Suprapubic skin (tissue), 3 donors: ENCODE measurements at regions not wholly inside any gene's neighbourhood (a gene's known extent, or its start where the extent isn't known, plus 50 kb on each side); places are given as distances from the start of the nearest gene placed in this dataset.

Source experiments
- POLR2A ChIP-seq, 2 donors: fragments of 450-650 bp; IDR thresholded peaks; one replicate each; pipeline ENCODE4 v1.6.1; 2017; ENCODE audit warnings: antibody characterized with exemption in 2 of 2, mild to moderate bottlenecking in 2 of 2, moderate library complexity in 2 of 2
- TF ChIP-seq, protein P1 (sequence below), 2 donors: fragments of 200-600 bp in 1 of 2; fragments of 450-650 bp in 1 of 2; sonication (generic) in 1 of 2; IDR thresholded peaks; one replicate each; pipeline ENCODE4 v1.5.1; 2016 to 2019; ENCODE audit warnings: antibody characterized with exemption in 2 of 2, mild to moderate bottlenecking in 1 of 2, moderate library complexity in 1 of 2

DNA sequence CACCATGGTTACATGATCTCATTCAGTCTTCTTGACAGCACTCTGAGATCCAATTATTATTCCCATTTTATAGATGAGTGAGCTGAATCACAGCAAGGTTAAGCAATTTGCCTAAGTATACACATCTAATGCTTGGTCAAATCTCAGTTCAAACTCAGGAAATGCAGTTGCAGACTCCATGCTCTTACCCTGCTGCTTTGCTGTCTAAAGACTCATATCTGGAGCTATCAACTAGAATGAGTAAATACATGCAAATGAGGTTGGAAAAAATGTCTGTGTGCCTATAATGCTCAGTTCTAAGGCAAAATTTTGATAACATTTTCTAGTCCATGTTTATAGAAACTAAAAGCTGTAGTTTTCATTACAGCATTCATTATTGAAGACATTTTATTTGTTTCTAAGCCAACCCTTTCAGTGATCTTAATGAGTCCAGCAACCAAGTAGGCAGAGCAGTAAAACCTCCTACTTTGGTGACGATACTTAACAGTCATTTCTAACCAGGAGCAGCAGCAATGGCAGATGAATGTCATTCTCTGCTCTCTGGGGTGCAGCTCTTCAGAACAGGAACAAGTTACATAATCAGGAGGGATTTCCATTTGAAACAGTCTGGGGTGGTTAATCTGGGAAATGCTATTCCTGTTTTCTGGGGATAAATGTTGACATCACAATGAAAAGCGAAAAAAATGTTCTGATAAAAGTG is 396.8 kb upstream of the UBE2E3 start:
- TF ChIP-seq, protein P1, sequence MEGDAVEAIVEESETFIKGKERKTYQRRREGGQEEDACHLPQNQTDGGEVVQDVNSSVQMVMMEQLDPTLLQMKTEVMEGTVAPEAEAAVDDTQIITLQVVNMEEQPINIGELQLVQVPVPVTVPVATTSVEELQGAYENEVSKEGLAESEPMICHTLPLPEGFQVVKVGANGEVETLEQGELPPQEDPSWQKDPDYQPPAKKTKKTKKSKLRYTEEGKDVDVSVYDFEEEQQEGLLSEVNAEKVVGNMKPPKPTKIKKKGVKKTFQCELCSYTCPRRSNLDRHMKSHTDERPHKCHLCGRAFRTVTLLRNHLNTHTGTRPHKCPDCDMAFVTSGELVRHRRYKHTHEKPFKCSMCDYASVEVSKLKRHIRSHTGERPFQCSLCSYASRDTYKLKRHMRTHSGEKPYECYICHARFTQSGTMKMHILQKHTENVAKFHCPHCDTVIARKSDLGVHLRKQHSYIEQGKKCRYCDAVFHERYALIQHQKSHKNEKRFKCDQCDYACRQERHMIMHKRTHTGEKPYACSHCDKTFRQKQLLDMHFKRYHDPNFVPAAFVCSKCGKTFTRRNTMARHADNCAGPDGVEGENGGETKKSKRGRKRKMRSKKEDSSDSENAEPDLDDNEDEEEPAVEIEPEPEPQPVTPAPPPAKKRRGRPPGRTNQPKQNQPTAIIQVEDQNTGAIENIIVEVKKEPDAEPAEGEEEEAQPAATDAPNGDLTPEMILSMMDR (IDR thresholded peaks at IDR 0.05), result no peak
- no peak for TF ChIP-seq POLR2A (IDR thresholded peaks at IDR 0.05)
